Spinal cord (tissue), 9 donors: ENCODE measurements at regions not wholly inside any gene's neighbourhood (a gene's known extent, or its start where the extent isn't known, plus 50 kb on each side); places are given as distances from the start of the nearest gene placed in this dataset.

Experiments used
- DNase-seq, 6 donors: peaks; one replicate each; pipeline versions ENCODE4 v3.0.0 to v3.0.0-alpha.2; 2013 to 2015; ENCODE audit warnings: low spot score in 6 of 6, low read depth in 4 of 6
- H3K27ac ChIP-seq: one replicate; pipeline ENCODE4 v1.5.1; 2013; ENCODE audit warnings: low read depth, low read length, control low read depth
- H3K27me3 ChIP-seq: one replicate; pipeline ENCODE4 v1.6.1; 2013; ENCODE audit warnings: low read length; ENCODE audit not compliant: control insufficient read depth, insufficient read depth
- H3K36me3 ChIP-seq: one replicate; pipeline ENCODE4 v1.6.1; 2013; ENCODE audit warnings: low read length; ENCODE audit not compliant: control insufficient read depth, insufficient read depth
- H3K4me1 ChIP-seq: one replicate; pipeline ENCODE4 v1.6.1; 2013; ENCODE audit warnings: low read length; ENCODE audit not compliant: control insufficient read depth, insufficient read depth
- H3K4me3 ChIP-seq: one replicate; pipeline ENCODE4 v1.5.1; 2013; ENCODE audit warnings: low read depth, low read length, control low read depth
- H3K9me3 ChIP-seq: one replicate; pipeline ENCODE4 v1.6.1; 2013; ENCODE audit warnings: low read length; ENCODE audit not compliant: control insufficient read depth, insufficient read depth
- WGBS: methylation state at CpG from one replicate; pipeline ENCODE4 v1.1.5; 2013; ENCODE audit warnings: missing lambda C conversion rate; ENCODE audit not compliant: insufficient coverage; 5-methylcytosine and 5-hydroxymethylcytosine counted together
- donor health status: healthy.

GRCh38 chr2:160835166-160835565, 325.1 kb upstream of the TANK start:
- WGBS, result no CpG with 5 or more reads among the region's 2 CpGs
- H3K4me1 ChIP-seq, result no peaks in the 10 kb centered on the region
- H3K4me3 ChIP-seq, result no peak overlapping the region
- DNase-seq, result no peak
- H3K9me3 ChIP-seq, result peaks cover 2% of the 10 kb centered on the region
- no peaks in the 10 kb centered on the region for H3K36me3 ChIP-seq
- no peaks in the 10 kb centered on the region for H3K27me3 ChIP-seq
- H3K27ac ChIP-seq, result no peak overlapping the region

- WGBS, result no CpG with 5 or more reads among the region's 1 CpG
- no peaks in the 10 kb centered on the region for H3K36me3 ChIP-seq
- H3K4me1 ChIP-seq, result no peaks in the 10 kb centered on the region
- H3K27ac ChIP-seq, result no peak overlapping the region
- DNase-seq, result no peak
- peaks cover 2% of the 10 kb centered on the region for H3K9me3 ChIP-seq
- H3K27me3 ChIP-seq, result no peaks in the 10 kb centered on the region
- no peak overlapping the region for H3K4me3 ChIP-seq
These were observed 323.5 kb upstream of the TANK start for GRCh38 chr2:160836755-160837154.

GRCh38 chr2:160837416-160837815, 322.8 kb upstream of the TANK start:
- H3K4me1 ChIP-seq, result no peaks in the 10 kb centered on the region
- H3K36me3 ChIP-seq, result no peaks in the 10 kb centered on the region
- no peak overlapping the region for H3K4me3 ChIP-seq
- H3K27ac ChIP-seq, result no peak overlapping the region
- no peaks in the 10 kb centered on the region for H3K27me3 ChIP-seq
- peaks cover 2% of the 10 kb centered on the region for H3K9me3 ChIP-seq
- no peak for DNase-seq

DNA sequence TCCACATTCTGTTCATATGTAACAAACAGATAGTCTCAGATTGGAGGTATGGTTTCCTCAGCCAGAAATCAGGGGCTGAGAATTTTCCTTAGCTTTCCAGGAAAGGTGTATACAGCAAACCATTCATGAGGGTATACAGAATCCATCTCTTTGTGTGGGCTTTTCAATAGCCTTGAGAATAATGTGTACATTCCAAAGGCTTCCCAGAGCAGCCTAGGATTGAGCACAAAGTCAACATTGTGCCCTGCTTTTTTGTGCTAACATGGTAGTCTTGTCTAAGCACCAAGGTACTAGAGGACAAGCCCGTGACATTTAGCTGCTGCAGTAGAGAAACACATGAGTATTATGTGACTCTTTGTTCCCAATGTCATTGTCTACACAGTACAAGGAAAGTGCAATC, 322.1 kb upstream of the TANK start:
- Histone ChIP-seq H3K36me3 (no peaks in the 10 kb centered on the region), H3K4me1 (no peaks in the 10 kb centered on the region), H3K27me3 (no peaks in the 10 kb centered on the region), H3K9me3 (peaks cover 2% of the 10 kb centered on the region), H3K4me3 (no peak overlapping the region), H3K27ac (no peak overlapping the region)
- WGBS, result no CpG with 5 or more reads among the region's 1 CpG
- no peak for DNase-seq

DNA sequence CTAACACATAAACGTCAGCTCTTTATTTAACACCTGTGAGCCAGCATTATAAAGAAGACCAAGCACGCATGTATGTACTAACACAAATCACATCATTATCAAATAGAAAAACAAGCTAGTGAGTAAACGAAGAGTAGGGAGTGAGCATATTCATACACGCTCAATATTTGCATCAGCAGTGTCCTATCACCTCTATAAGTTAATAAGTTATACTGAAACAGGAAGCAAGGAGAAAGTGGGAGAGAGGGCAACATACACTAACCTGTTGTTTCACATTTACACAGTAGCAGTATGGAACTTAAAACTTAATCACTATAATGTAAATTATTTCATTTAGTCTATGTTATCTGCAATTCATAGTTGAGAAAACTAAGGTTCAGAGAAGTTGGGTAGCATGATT, 321.5 kb upstream of the TANK start:
- no peak for DNase-seq
- no peak overlapping the region for H3K4me3 ChIP-seq
- no peak overlapping the region for H3K27ac ChIP-seq
- H3K27me3 ChIP-seq, result no peaks in the 10 kb centered on the region
- no peaks in the 10 kb centered on the region for H3K4me1 ChIP-seq
- H3K36me3 ChIP-seq, result no peaks in the 10 kb centered on the region
- WGBS, result no CpG with 5 or more reads among the region's 4 CpGs
- peaks cover 2% of the 10 kb centered on the region for H3K9me3 ChIP-seq

GRCh38 chr2:160842286-160842685, 317.9 kb upstream of the TANK start:
- no peak for DNase-seq
- H3K36me3 ChIP-seq, result no peaks in the 10 kb centered on the region
- H3K27me3 ChIP-seq, result no peaks in the 10 kb centered on the region
- 80% methylated on average over 1 of the region's 4 CpGs for WGBS
- H3K27ac ChIP-seq, result no peak overlapping the region
- H3K4me1 ChIP-seq, result no peaks in the 10 kb centered on the region
- H3K9me3 ChIP-seq, result peaks cover 2% of the 10 kb centered on the region
- no peak overlapping the region for H3K4me3 ChIP-seq

GRCh38 chr2:160859096-160859495, 301.1 kb upstream of the TANK start:
- Histone ChIP-seq H3K27me3 (no peaks in the 10 kb centered on the region), H3K36me3 (no peaks in the 10 kb centered on the region), H3K9me3 (no peaks in the 10 kb centered on the region), H3K27ac (no peak overlapping the region), H3K4me1 (no peaks in the 10 kb centered on the region), H3K4me3 (no peak overlapping the region)
- WGBS, result no CpG with 5 or more reads among the region's 2 CpGs
- peak in 3 of 6 donors; percentile 4 to 66 (median 49) for DNase-seq

DNA sequence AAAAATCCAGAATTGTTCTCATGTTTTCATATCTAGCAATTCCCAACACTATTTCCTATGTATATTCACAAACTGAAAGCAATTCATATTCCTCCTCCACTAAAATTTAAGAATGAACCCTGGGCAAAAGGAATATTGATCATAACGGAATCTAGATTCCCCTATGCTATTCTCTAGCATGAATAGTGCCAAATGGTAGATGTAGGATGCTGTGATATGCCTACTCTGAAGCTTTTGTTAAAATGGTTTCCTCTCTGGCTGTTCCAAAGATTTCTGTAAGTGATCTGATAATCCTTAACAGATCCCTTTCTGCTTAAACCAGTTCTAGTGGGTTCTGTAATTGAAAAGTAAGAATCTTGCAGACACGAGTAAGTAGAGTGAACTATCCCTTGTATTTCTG, 298.0 kb upstream of the TANK start:
- no peaks in the 10 kb centered on the region for H3K27me3 ChIP-seq
- H3K36me3 ChIP-seq, result no peaks in the 10 kb centered on the region
- H3K9me3 ChIP-seq, result no peaks in the 10 kb centered on the region
- H3K27ac ChIP-seq, result no peak overlapping the region
- no peak overlapping the region for H3K4me3 ChIP-seq
- DNase-seq, result no peak
- no peaks in the 10 kb centered on the region for H3K4me1 ChIP-seq
- WGBS, result no CpG with 5 or more reads among the region's 2 CpGs

DNA sequence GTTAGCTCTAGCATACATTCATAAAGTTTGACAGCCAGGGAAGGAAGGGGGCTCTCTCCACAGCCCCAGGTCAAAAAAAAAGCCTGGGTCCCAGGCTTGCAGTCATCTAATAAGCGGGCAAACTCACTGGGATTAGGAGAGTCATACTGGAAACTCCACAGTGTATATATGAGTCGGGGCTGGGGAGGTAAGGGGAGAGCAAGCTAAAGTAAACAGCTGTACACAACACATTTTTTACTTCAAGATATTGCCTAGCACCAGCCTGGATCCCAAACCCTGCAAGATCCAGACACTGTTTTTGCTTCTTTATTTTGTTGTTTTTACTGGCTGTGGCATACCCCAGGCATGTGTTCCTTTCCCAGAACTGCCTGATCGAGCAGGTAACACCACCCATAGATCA, 291.3 kb upstream of the TANK start:
- Histone ChIP-seq H3K4me1 (no peaks in the 10 kb centered on the region), H3K36me3 (no peaks in the 10 kb centered on the region), H3K27ac (no peak overlapping the region), H3K9me3 (no peaks in the 10 kb centered on the region), H3K27me3 (no peaks in the 10 kb centered on the region), H3K4me3 (no peak overlapping the region)
- DNase-seq, result no peak
- WGBS, result no CpG with 5 or more reads among the region's 3 CpGs

GRCh38 chr2:160869411-160869810, 290.8 kb upstream of the TANK start:
- Histone ChIP-seq H3K27ac (no peak overlapping the region), H3K9me3 (no peaks in the 10 kb centered on the region), H3K36me3 (no peaks in the 10 kb centered on the region), H3K4me3 (no peak overlapping the region), H3K27me3 (no peaks in the 10 kb centered on the region), H3K4me1 (no peaks in the 10 kb centered on the region)
- DNase-seq, result no peak
- WGBS, result no CpG with 5 or more reads among the region's 2 CpGs
